Activated naive CD8-positive, alpha-beta T cell (primary cell): ENCODE measurements at regions not wholly inside any gene's neighbourhood (a gene's known extent, or its start where the extent isn't known, plus 50 kb on each side); places are given as distances from the start of the nearest gene placed in this dataset.

Source experiments
- H3K27ac Mint-ChIP-seq: one replicate; pipeline ENCODE4 v1.8.0; 2021; ENCODE audit warnings: mixed read lengths
- H3K27me3 Mint-ChIP-seq: one replicate; pipeline ENCODE4 v1.8.0; 2021; ENCODE audit warnings: mixed read lengths
- H3K36me3 Mint-ChIP-seq: one replicate; pipeline ENCODE4 v1.8.0; 2021; ENCODE audit warnings: mixed read lengths
- H3K4me1 Mint-ChIP-seq: one replicate; pipeline ENCODE4 v1.8.0; 2021; ENCODE audit warnings: low read depth, mixed read lengths
- H3K4me3 Mint-ChIP-seq: one replicate; pipeline ENCODE4 v1.8.0; 2021; ENCODE audit warnings: mild to moderate bottlenecking, mixed read lengths
- H3K9me3 Mint-ChIP-seq: one replicate; pipeline ENCODE4 v1.8.0; 2021; ENCODE audit warnings: low read depth, mixed read lengths

GRCh38 chr14:98112194-98112780, 1159.7 kb downstream of the BCL11B start:
- peaks cover 3% of the 10 kb centered on the region for H3K36me3 Mint-ChIP-seq
- H3K9me3 Mint-ChIP-seq: no peaks in the 10 kb centered on the region
- H3K27ac Mint-ChIP-seq: no peak overlapping the region
- peaks cover 34% of the 10 kb centered on the region for H3K4me1 Mint-ChIP-seq
- H3K27me3 Mint-ChIP-seq: no peaks in the 10 kb centered on the region
- no peak overlapping the region for H3K4me3 Mint-ChIP-seq

GRCh38 chr14:98114122-98114895, 1157.7 kb downstream of the BCL11B start:
- no peaks in the 10 kb centered on the region for H3K9me3 Mint-ChIP-seq
- H3K36me3 Mint-ChIP-seq: no peaks in the 10 kb centered on the region
- H3K4me1 Mint-ChIP-seq: peaks cover 28% of the 10 kb centered on the region
- H3K27me3 Mint-ChIP-seq: no peaks in the 10 kb centered on the region
- H3K27ac Mint-ChIP-seq: peak overlapping the region; percentile 76
- H3K4me3 Mint-ChIP-seq: peak overlapping the region; percentile 43

- no peaks in the 10 kb centered on the region for H3K9me3 Mint-ChIP-seq
- H3K4me3 Mint-ChIP-seq: peak overlapping the region; percentile 43
- peaks cover 28% of the 10 kb centered on the region for H3K4me1 Mint-ChIP-seq
- peak overlapping the region; percentile 76 for H3K27ac Mint-ChIP-seq
- H3K27me3 Mint-ChIP-seq: no peaks in the 10 kb centered on the region
- no peaks in the 10 kb centered on the region for H3K36me3 Mint-ChIP-seq
These were observed 1157.1 kb downstream of the BCL11B start for GRCh38 chr14:98114946-98115345.

GRCh38 chr14:98118749-98119148, 1153.2 kb downstream of the BCL11B start:
- H3K36me3 Mint-ChIP-seq: peaks cover 3% of the 10 kb centered on the region
- peaks cover 5% of the 10 kb centered on the region for H3K9me3 Mint-ChIP-seq
- H3K4me3 Mint-ChIP-seq: no peak overlapping the region

GRCh38 chr14:98119739-98120138, 1152.3 kb downstream of the BCL11B start:
- Mint-ChIP-seq H3K27me3 (no peaks in the 10 kb centered on the region), H3K36me3 (peaks cover 3% of the 10 kb centered on the region), H3K4me1 (peaks cover 27% of the 10 kb centered on the region)

More at GRCh38 chr14:98118749-98119148, 1153.2 kb downstream of the BCL11B start:
- H3K27ac Mint-ChIP-seq: no peak overlapping the region
- H3K27me3 Mint-ChIP-seq: no peaks in the 10 kb centered on the region
- peaks cover 37% of the 10 kb centered on the region for H3K4me1 Mint-ChIP-seq

GRCh38 chr14:98120831-98121464, 1151.0 kb downstream of the BCL11B start:
- H3K9me3 Mint-ChIP-seq: peaks cover 5% of the 10 kb centered on the region
- peak overlapping the region; percentile 41 for H3K27ac Mint-ChIP-seq
- peaks cover 23% of the 10 kb centered on the region for H3K4me1 Mint-ChIP-seq
- H3K27me3 Mint-ChIP-seq: no peaks in the 10 kb centered on the region
- H3K36me3 Mint-ChIP-seq: peaks cover 3% of the 10 kb centered on the region
- H3K4me3 Mint-ChIP-seq: no peak overlapping the region

More at GRCh38 chr14:98119739-98120138, 1152.3 kb downstream of the BCL11B start:
- peaks cover 5% of the 10 kb centered on the region for H3K9me3 Mint-ChIP-seq
- no peak overlapping the region for H3K4me3 Mint-ChIP-seq
- no peak overlapping the region for H3K27ac Mint-ChIP-seq

- Mint-ChIP-seq H3K4me3 (no peak overlapping the region), H3K27ac (no peak overlapping the region), H3K9me3 (peaks cover 5% of the 10 kb centered on the region), H3K27me3 (no peaks in the 10 kb centered on the region), H3K4me1 (peaks cover 23% of the 10 kb centered on the region), H3K36me3 (peaks cover 3% of the 10 kb centered on the region)
These were observed 1149.5 kb downstream of the BCL11B start for GRCh38 chr14:98122527-98122926.

- no peak overlapping the region for H3K27ac Mint-ChIP-seq
- H3K9me3 Mint-ChIP-seq: no peaks in the 10 kb centered on the region
- no peaks in the 10 kb centered on the region for H3K27me3 Mint-ChIP-seq
- no peaks in the 10 kb centered on the region for H3K36me3 Mint-ChIP-seq
- H3K4me3 Mint-ChIP-seq: no peak overlapping the region
- H3K4me1 Mint-ChIP-seq: peaks cover 50% of the 10 kb centered on the region
These were observed 1141.3 kb downstream of the BCL11B start for GRCh38 chr14:98130691-98131090.

GRCh38 chr14:98131406-98131805, 1140.6 kb downstream of the BCL11B start:
- Mint-ChIP-seq H3K4me1 (peaks cover 57% of the 10 kb centered on the region), H3K27ac (no peak overlapping the region), H3K27me3 (no peaks in the 10 kb centered on the region), H3K9me3 (no peaks in the 10 kb centered on the region), H3K4me3 (no peak overlapping the region), H3K36me3 (no peaks in the 10 kb centered on the region)

- peaks cover 76% of the 10 kb centered on the region for H3K4me1 Mint-ChIP-seq
- no peak overlapping the region for H3K4me3 Mint-ChIP-seq
- no peaks in the 10 kb centered on the region for H3K36me3 Mint-ChIP-seq
- H3K27me3 Mint-ChIP-seq: no peaks in the 10 kb centered on the region
- peak overlapping the region; percentile 42 for H3K27ac Mint-ChIP-seq
- H3K9me3 Mint-ChIP-seq: no peaks in the 10 kb centered on the region
These were observed 1138.2 kb downstream of the BCL11B start for GRCh38 chr14:98133806-98134205.

GRCh38 chr14:98136012-98136789, 1135.8 kb downstream of the BCL11B start:
- Mint-ChIP-seq H3K36me3 (no peaks in the 10 kb centered on the region), H3K27me3 (no peaks in the 10 kb centered on the region), H3K27ac (peak overlapping the region; percentile 98), H3K4me3 (peak overlapping the region; percentile 85), H3K4me1 (peaks cover 90% of the 10 kb centered on the region), H3K9me3 (no peaks in the 10 kb centered on the region)

- Mint-ChIP-seq H3K9me3 (no peaks in the 10 kb centered on the region), H3K36me3 (no peaks in the 10 kb centered on the region), H3K27ac (peak overlapping the region; percentile 98), H3K4me1 (peaks cover 92% of the 10 kb centered on the region), H3K4me3 (peak overlapping the region; percentile 85), H3K27me3 (no peaks in the 10 kb centered on the region)
These were observed 1134.6 kb downstream of the BCL11B start for GRCh38 chr14:98137131-98138025.

GRCh38 chr14:98138666-98139065, 1133.3 kb downstream of the BCL11B start:
- Mint-ChIP-seq H3K9me3 (no peaks in the 10 kb centered on the region), H3K4me1 (peaks cover 95% of the 10 kb centered on the region), H3K27ac (peak overlapping the region; percentile 98), H3K36me3 (peaks cover 3% of the 10 kb centered on the region), H3K4me3 (peak overlapping the region; percentile 85), H3K27me3 (no peaks in the 10 kb centered on the region)
